Left ventricle myocardium superior (tissue), 1 donor: ENCODE measurements at regions not wholly inside any gene's neighbourhood (a gene's known extent, or its start where the extent isn't known, plus 50 kb on each side); places are given as distances from the start of the nearest gene placed in this dataset.

Source experiments
- ATAC-seq: fragments of 200-7000 bp; cut with Tn5 transposase; one replicate; pipeline ENCODE4 v1.9.1; 2020; ENCODE audit warnings: mild to moderate bottlenecking, moderate library complexity
- DNase-seq: peaks from one replicate; pipeline ENCODE4 v3.0.0-alpha.2; 2020
- intact Hi-C: fragments of 100-400 bp; cut with micrococcal nuclease; formaldehyde crosslinking; loops from one replicate; pipeline ENCODE4 v1.11.0; 2022
- donor health status: DM: no; HTN: yes; CAD: no; lungs with severe emphysema.

- no peak for DNase-seq
- intact Hi-C loops = no loop called here
- ATAC-seq = no peak
These were observed 363.4 kb downstream of the OTOL1 start for GRCh38 chr3:161859865-161860450.

GRCh38 chr3:161863775-161864174, 367.2 kb downstream of the OTOL1 start:
- intact Hi-C loops = no loop called here
- ATAC-seq = no peak

GRCh38 chr3:161866176-161866575, 369.6 kb downstream of the OTOL1 start:
- intact Hi-C loops = no loop called here
- DNase-seq (no peak), ATAC-seq (no peak)

More at GRCh38 chr3:161863775-161864174, 367.2 kb downstream of the OTOL1 start:
- no peak for DNase-seq

- DNase-seq = no peak
- intact Hi-C loops = no loop called here
These were observed 378.9 kb downstream of the OTOL1 start for GRCh38 chr3:161875483-161875882.

GRCh38 chr3:161879470-161879869, 382.9 kb downstream of the OTOL1 start:
- ATAC-seq (no peak), DNase-seq (no peak)
- intact Hi-C loops = no loop called here

More at GRCh38 chr3:161875483-161875882, 378.9 kb downstream of the OTOL1 start:
- no peak for ATAC-seq

- no peak for DNase-seq
- intact Hi-C loops = no loop called here
- no peak for ATAC-seq
These were observed 388.2 kb downstream of the OTOL1 start for GRCh38 chr3:161884830-161885229.

- intact Hi-C loops = no loop called here
- ATAC-seq (no peak), DNase-seq (no peak)
These were observed 393.6 kb downstream of the OTOL1 start for GRCh38 chr3:161890147-161890625.

GRCh38 chr3:161893972-161894371, 397.4 kb downstream of the OTOL1 start:
- DNase-seq = no peak
- no peak for ATAC-seq
- intact Hi-C loops = no loop called here

- DNase-seq (no peak), ATAC-seq (no peak)
- intact Hi-C loops = no loop called here
These were observed 398.0 kb downstream of the OTOL1 start for GRCh38 chr3:161894657-161895056.

- ATAC-seq = no peak
- intact Hi-C loops = no loop called here
- DNase-seq = no peak
These were observed 409.0 kb downstream of the OTOL1 start for GRCh38 chr3:161905520-161906132.

GRCh38 chr3:161913786-161914389, 417.3 kb downstream of the OTOL1 start:
- ATAC-seq (no peak), DNase-seq (no peak)
- intact Hi-C loops = no loop called here

- DNase-seq = peak; percentile 44
- intact Hi-C loops = no loop called here
- peak; percentile 88 for ATAC-seq
These were observed 418.3 kb downstream of the OTOL1 start for GRCh38 chr3:161914703-161915417.

- ATAC-seq (peak; percentile 31), DNase-seq (no peak)
- intact Hi-C loops = no loop called here
These were observed 418.8 kb downstream of the OTOL1 start for GRCh38 chr3:161915418-161915750.

- intact Hi-C loops = no loop called here
- DNase-seq (no peak), ATAC-seq (no peak)
These were observed 423.6 kb downstream of the OTOL1 start for GRCh38 chr3:161920196-161920595.

GRCh38 chr3:161925749-161926360, 429.2 kb downstream of the OTOL1 start:
- DNase-seq (no peak), ATAC-seq (no peak)
- intact Hi-C loops = no loop called here

GRCh38 chr3:161927131-161927530, 430.5 kb downstream of the OTOL1 start:
- DNase-seq = no peak
- intact Hi-C loops = no loop called here
- ATAC-seq = no peak

- ATAC-seq = peak; percentile 48
- no peak for DNase-seq
- intact Hi-C loops = no loop called here
These were observed 443.5 kb downstream of the OTOL1 start for GRCh38 chr3:161939918-161940620.

- intact Hi-C loops = no loop called here
- ATAC-seq = no peak
- no peak for DNase-seq
These were observed 444.0 kb downstream of the OTOL1 start for GRCh38 chr3:161940621-161940965.

GRCh38 chr3:161941891-161942290, 445.3 kb downstream of the OTOL1 start:
- intact Hi-C loops = no loop called here
- no peak for ATAC-seq

More at GRCh38 chr3:161941891-161942290, 445.3 kb downstream of the OTOL1 start:
- DNase-seq = no peak
